Osteocyte (in vitro differentiated cells): ENCODE measurements at regions not wholly inside any gene's neighbourhood (a gene's known extent, or its start where the extent isn't known, plus 50 kb on each side); places are given as distances from the start of the nearest gene placed in this dataset.

ENCODE experiments used
- DNase-seq: peaks from one replicate; pipeline ENCODE4 v3.0.0; 2021; ENCODE audit warnings: mixed read lengths; ENCODE audit not compliant: unreplicated experiment; ENCODE audit errors: extremely low spot score
- H3K27ac Mint-ChIP-seq: one replicate; pipeline ENCODE4 v1.8.0; 2021; ENCODE audit warnings: mild to moderate bottlenecking, mixed read lengths; ENCODE audit not compliant: unreplicated experiment
- H3K27me3 Mint-ChIP-seq: one replicate; pipeline ENCODE4 v1.8.0; 2021; ENCODE audit warnings: mixed read lengths; ENCODE audit not compliant: unreplicated experiment
- H3K36me3 Mint-ChIP-seq: one replicate; pipeline ENCODE4 v1.8.0; 2021; ENCODE audit warnings: mixed read lengths; ENCODE audit not compliant: unreplicated experiment
- H3K4me1 Mint-ChIP-seq: one replicate; pipeline ENCODE4 v1.8.0; 2021; ENCODE audit warnings: mixed read lengths; ENCODE audit not compliant: unreplicated experiment
- H3K4me3 Mint-ChIP-seq: one replicate; pipeline ENCODE4 v1.8.0; 2021; ENCODE audit warnings: mild to moderate bottlenecking, moderate library complexity, mixed read lengths; ENCODE audit not compliant: unreplicated experiment
- H3K9me3 Mint-ChIP-seq: one replicate; pipeline ENCODE4 v1.8.0; 2021; ENCODE audit warnings: mixed read lengths; ENCODE audit not compliant: unreplicated experiment
- CTCF ChIP-seq: fragments of 200-600 bp; sonication (generic); IDR thresholded peaks from 2 replicates; pipeline ENCODE4 v1.5.0; 2021; ENCODE audit warnings: antibody characterized with exemption, mild to moderate bottlenecking, moderate library complexity

- peaks cover 4% of the 10 kb centered on the region for H3K9me3 Mint-ChIP-seq
- H3K36me3 Mint-ChIP-seq: no peaks in the 10 kb centered on the region
- H3K4me3 Mint-ChIP-seq: no peak overlapping the region
- H3K27ac Mint-ChIP-seq: no peak overlapping the region
- TF ChIP-seq CTCF: no peak
- no peaks in the 10 kb centered on the region for H3K4me1 Mint-ChIP-seq
- peaks cover 11% of the 10 kb centered on the region for H3K27me3 Mint-ChIP-seq
- no peak for DNase-seq
Measured at GRCh38 chr7:83280671-83281070, 118.0 kb upstream of the PCLO start.

DNA sequence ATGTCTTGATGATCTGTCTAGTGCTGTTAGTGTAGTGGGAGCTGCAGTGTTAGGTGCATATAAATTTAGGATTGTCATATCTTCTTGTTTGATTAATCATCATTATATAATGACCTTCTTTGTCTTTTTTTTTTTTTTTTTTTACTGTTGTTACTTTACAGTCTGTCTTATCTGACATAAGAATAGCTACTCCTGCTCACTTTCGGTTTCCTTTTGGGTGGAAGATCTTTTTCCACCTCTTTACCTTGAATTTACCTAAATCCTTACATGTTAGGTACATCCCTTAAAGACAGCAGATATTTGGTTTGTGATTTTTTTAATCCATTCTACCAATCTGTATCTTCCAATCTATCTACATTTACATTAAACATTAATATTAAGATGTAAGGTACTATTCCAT is 113.6 kb upstream of the PCLO start:
- TF ChIP-seq CTCF: no peak
- Mint-ChIP-seq H3K4me3 (no peak overlapping the region), H3K27ac (no peak overlapping the region), H3K4me1 (no peaks in the 10 kb centered on the region), H3K27me3 (peaks cover 35% of the 10 kb centered on the region), H3K36me3 (no peaks in the 10 kb centered on the region), H3K9me3 (peaks cover 4% of the 10 kb centered on the region)
- DNase-seq: no peak

- Mint-ChIP-seq H3K4me3 (no peak overlapping the region), H3K9me3 (peaks cover 4% of the 10 kb centered on the region), H3K27me3 (peaks cover 35% of the 10 kb centered on the region), H3K4me1 (no peaks in the 10 kb centered on the region), H3K36me3 (no peaks in the 10 kb centered on the region), H3K27ac (no peak overlapping the region)
- DNase-seq: no peak
- no peak for TF ChIP-seq CTCF
Measured at GRCh38 chr7:83273699-83274098, 111.0 kb upstream of the PCLO start.

GRCh38 chr7:83271212-83272099 is 108.8 kb upstream of the PCLO start:
- no peak for DNase-seq
- H3K27me3 Mint-ChIP-seq: peaks cover 33% of the 10 kb centered on the region
- no peaks in the 10 kb centered on the region for H3K36me3 Mint-ChIP-seq
- H3K9me3 Mint-ChIP-seq: no peaks in the 10 kb centered on the region
- H3K4me3 Mint-ChIP-seq: no peak overlapping the region
- H3K27ac Mint-ChIP-seq: no peak overlapping the region
- TF ChIP-seq CTCF: peak; percentile 71
- no peaks in the 10 kb centered on the region for H3K4me1 Mint-ChIP-seq

DNA sequence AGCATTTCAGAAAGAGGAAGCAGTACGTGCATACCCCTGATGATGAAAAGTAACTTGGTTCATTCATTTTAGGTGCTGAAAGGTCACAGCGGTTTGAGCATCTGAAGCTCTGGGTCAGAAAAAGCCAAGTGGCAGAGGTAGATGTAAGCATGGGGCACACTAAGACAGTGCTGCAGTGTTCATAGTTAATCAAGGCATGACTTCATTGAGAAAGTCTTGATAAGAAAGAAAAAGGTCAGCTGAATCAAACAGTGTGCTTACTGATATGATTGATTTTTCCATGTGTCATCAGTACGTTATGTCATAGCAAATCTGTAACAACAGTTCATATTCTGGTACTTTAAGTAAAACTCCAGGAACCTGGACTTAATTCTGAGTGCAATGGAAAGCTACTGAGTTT is 107.7 kb upstream of the PCLO start:
- DNase-seq: no peak
- no peak for TF ChIP-seq CTCF
- Mint-ChIP-seq H3K36me3 (no peaks in the 10 kb centered on the region), H3K9me3 (no peaks in the 10 kb centered on the region), H3K4me1 (no peaks in the 10 kb centered on the region), H3K4me3 (no peak overlapping the region), H3K27me3 (peaks cover 25% of the 10 kb centered on the region), H3K27ac (no peak overlapping the region)
